IMR-90 (cell line): ENCODE measurements at regions not wholly inside any gene's neighbourhood (a gene's known extent, or its start where the extent isn't known, plus 50 kb on each side); places are given as distances from the start of the nearest gene placed in this dataset.

ENCODE experiments used
- ATAC-seq: fragments of 200-7000 bp; cut with Tn5 transposase; 2 replicates; pipeline ENCODE4 v1.9.1; 2020; ENCODE audit warnings: low read depth, mild to moderate bottlenecking, moderate library complexity
- BruUV-seq: library from RNA; stranded (reverse); fragments of 400-500 nt; replicated peaks from 2 replicates; lab custom pipeline; 2021; lab: Mats Ljungman, UMichigan
- CTCF ChIA-PET: fragments of 300-600 bp; formaldehyde crosslinking; extraction: SDS; loops from one replicate; lab custom pipeline; 2021; ENCODE audit warnings: antibody characterized with exemption; lab: Yijun Ruan, JAX
- POLR2A ChIA-PET: fragments of 300-600 bp; sonication (Branson Sonifier 250); formaldehyde crosslinking; loops from one replicate; lab custom pipeline; 2022; ENCODE audit warnings: antibody characterized with exemption; ENCODE audit not compliant: unreplicated experiment; lab: Charles Lee
- DNase-seq: peaks from one replicate; pipeline ENCODE4 v3.0.0; 2013
- H2AFZ ChIP-seq: replicated peaks from 2 replicates; pipeline ENCODE3; 2013; ENCODE audit warnings: low read length, mild to moderate bottlenecking; ENCODE audit not compliant: poor library complexity
- H2AK5ac ChIP-seq: 2 replicates; pipeline ENCODE4 v1.6.1; 2013; ENCODE audit warnings: low read depth, low read length, inconsistent platforms
- H2AK9ac ChIP-seq: replicated peaks from 2 replicates; pipeline ENCODE3; 2013; ENCODE audit warnings: mild to moderate bottlenecking, low read depth, low read length, moderate library complexity; ENCODE audit not compliant: poor library complexity
- H2BK120ac ChIP-seq: 2 replicates; pipeline ENCODE4 v1.6.1; 2013; ENCODE audit warnings: low read depth, low read length, inconsistent platforms
- H2BK15ac ChIP-seq: 3 replicates; pipeline ENCODE4 v1.6.1; 2013; ENCODE audit warnings: low read depth, low read length, inconsistent platforms
- H2BK20ac ChIP-seq: 2 replicates; pipeline ENCODE4 v1.6.1; 2013; ENCODE audit warnings: low read depth, mild to moderate bottlenecking, inconsistent platforms, low read length, moderate library complexity
- H2BK5ac ChIP-seq: 2 replicates; pipeline ENCODE4 v1.6.1; 2013; ENCODE audit warnings: mild to moderate bottlenecking, low read depth, low read length, inconsistent platforms; ENCODE audit not compliant: poor library complexity, severe bottlenecking
- H3K14ac ChIP-seq: replicated peaks from 2 replicates; pipeline ENCODE4 v1.6.1; 2013; ENCODE audit warnings: low read depth, low read length, inconsistent platforms
- H3K18ac ChIP-seq: 2 replicates; pipeline ENCODE4 v1.6.1; 2013; ENCODE audit warnings: low read depth, low read length, control low read depth
- H3K23ac ChIP-seq: 2 replicates; pipeline ENCODE4 v1.6.1; 2013; ENCODE audit warnings: low read depth, low read length, inconsistent platforms
- H3K27ac ChIP-seq: 2 replicates; pipeline ENCODE4 v1.5.1; 2013; ENCODE audit warnings: mild to moderate bottlenecking, control low read depth, low read length; ENCODE audit not compliant: insufficient read depth
- H3K27me3 ChIP-seq: 2 replicates; pipeline ENCODE4 v1.6.1; 2013; ENCODE audit warnings: low read length; ENCODE audit not compliant: control insufficient read depth, insufficient read depth
- H3K36me3 ChIP-seq: 2 replicates; pipeline ENCODE4 v1.6.1; 2013; ENCODE audit warnings: low read length, mixed read lengths; ENCODE audit not compliant: control insufficient read depth, insufficient read depth
- H3K4ac ChIP-seq: 2 replicates; pipeline ENCODE4 v1.6.1; 2013; ENCODE audit warnings: low read depth, low read length, inconsistent platforms
- H3K4me1 ChIP-seq: 2 replicates; pipeline ENCODE4 v1.6.1; 2013; ENCODE audit warnings: low read length, mixed read lengths; ENCODE audit not compliant: control insufficient read depth, insufficient read depth
- H3K4me2 ChIP-seq: 2 replicates; pipeline ENCODE4 v1.6.1; 2013; ENCODE audit warnings: low read depth, mild to moderate bottlenecking, control low read depth, low read length, moderate library complexity
- H3K4me3 ChIP-seq: 2 replicates; pipeline ENCODE4 v1.5.1; 2013; ENCODE audit warnings: low read depth, mild to moderate bottlenecking, control low read depth, low read length, moderate library complexity; ENCODE audit not compliant: insufficient read depth
- H3K56ac ChIP-seq: 2 replicates; pipeline ENCODE4 v1.6.1; 2013; ENCODE audit warnings: low read length, inconsistent platforms; ENCODE audit not compliant: insufficient read depth; ENCODE audit errors: extremely low read depth
- H3K79me1 ChIP-seq, 2 experiments: 2 replicates each; pipeline ENCODE4 v1.6.1; 2013; ENCODE audit warnings: low read length in 2 of 2, inconsistent platforms in 1 of 2, low read depth in 1 of 2
- H3K9ac ChIP-seq: 2 replicates; pipeline ENCODE4 v1.6.1; 2013; ENCODE audit warnings: low read depth, low read length, control low read depth
- H3K9me1 ChIP-seq: 2 replicates; pipeline ENCODE4 v1.6.1; 2013; ENCODE audit warnings: low read length, inconsistent platforms; ENCODE audit not compliant: insufficient read depth
- H3K9me3 ChIP-seq: 2 replicates; pipeline ENCODE4 v1.6.1; 2013; ENCODE audit warnings: low read length; ENCODE audit not compliant: control insufficient read depth, insufficient read depth
- H4K20me1 ChIP-seq: 2 replicates; pipeline ENCODE4 v1.6.1; 2013; ENCODE audit warnings: low read length, inconsistent platforms; ENCODE audit not compliant: insufficient read depth
- H4K5ac ChIP-seq: 2 replicates; pipeline ENCODE4 v1.6.1; 2013; ENCODE audit warnings: mild to moderate bottlenecking, low read depth, low read length, control low read depth
- H4K8ac ChIP-seq, 2 experiments: 2 replicates each; pipeline ENCODE4 v1.6.1; 2013; ENCODE audit warnings: low read depth in 2 of 2, low read length in 2 of 2, control low read depth in 1 of 2, inconsistent platforms in 1 of 2
- H4K91ac ChIP-seq: 2 replicates; pipeline ENCODE4 v1.6.1; 2013; ENCODE audit warnings: low read depth, low read length, inconsistent platforms; ENCODE audit not compliant: insufficient read depth
- CEBPB ChIP-seq: IDR thresholded peaks from 2 replicates; pipeline ENCODE4 v1.6.1; 2012; ENCODE audit warnings: low read depth, low read length, improper control_type of control experiment
- CHD1 ChIP-seq: IDR thresholded peaks from 2 replicates; pipeline ENCODE4 v1.6.1; 2012; ENCODE audit warnings: low read depth, low read length, improper control_type of control experiment
- CTCF ChIP-seq: conservative IDR thresholded peaks from 2 replicates; pipeline ENCODE4 v1.5.1; 2012; ENCODE audit warnings: mild to moderate bottlenecking, low read depth, low read length, improper control_type of control experiment
- ELK1 ChIP-seq: fragments of 150-350 bp; IDR thresholded peaks from 2 replicates; pipeline ENCODE4 v1.6.1; 2016; ENCODE audit warnings: low read depth, mild to moderate bottlenecking, low read length, moderate library complexity, borderline replicate concordance
- FOS ChIP-seq: fragments of 150-350 bp; IDR thresholded peaks from 2 replicates; pipeline ENCODE4 v1.6.1; 2016; ENCODE audit warnings: low read depth, low read length
- MAFK ChIP-seq: IDR thresholded peaks from 2 replicates; pipeline ENCODE4 v1.6.1; 2012; ENCODE audit warnings: low read depth, low read length, improper control_type of control experiment
- MAZ ChIP-seq: IDR thresholded peaks from 2 replicates; pipeline ENCODE4 v1.6.1; 2012; ENCODE audit warnings: low read depth, mild to moderate bottlenecking, low read length, improper control_type of control experiment, moderate library complexity, borderline replicate concordance
- MXI1 ChIP-seq: IDR thresholded peaks from 2 replicates; pipeline ENCODE4 v1.6.1; 2012; ENCODE audit warnings: low read depth, mild to moderate bottlenecking, low read length, moderate library complexity, borderline replicate concordance
- NFE2L2 ChIP-seq: fragments of 150-350 bp; IDR thresholded peaks from 2 replicates; pipeline ENCODE4 v1.6.1; 2016; ENCODE audit warnings: low read depth, mild to moderate bottlenecking, low read length
- POLR2A ChIP-seq: IDR thresholded peaks from 2 replicates; pipeline ENCODE4 v1.6.1; 2012; ENCODE audit warnings: mild to moderate bottlenecking, low read depth, low read length
- RCOR1 ChIP-seq: IDR thresholded peaks from 2 replicates; pipeline ENCODE4 v1.6.1; 2012; ENCODE audit warnings: mild to moderate bottlenecking, low read length, improper control_type of control experiment; ENCODE audit not compliant: insufficient replicate concordance
- RFX5 ChIP-seq: IDR thresholded peaks from 2 replicates; pipeline ENCODE4 v1.8.0; 2012; ENCODE audit warnings: low read depth, mild to moderate bottlenecking, low read length, moderate library complexity
- SMC3 ChIP-seq: fragments of 150-350 bp; IDR thresholded peaks from 2 replicates; pipeline ENCODE4 v1.6.1; 2016; ENCODE audit warnings: low read depth, mild to moderate bottlenecking, antibody characterized with exemption, low read length, moderate library complexity
- dilution Hi-C: fragments of 300-500 bp; cut with HindIII; formaldehyde crosslinking; loops from one replicate; pipeline ENCODE4 v1.14.3; 2018; ENCODE audit warnings: low sequenced_read_pairs; ENCODE audit not compliant: unreplicated experiment
- in situ Hi-C: fragments of 300-500 bp; cut with MboI; formaldehyde crosslinking; loops from 3 replicates; pipeline ENCODE4 v1.14.3; 2019; ENCODE audit warnings: low sequenced_read_pairs, inconsistent platforms, mixed read lengths
- intact Hi-C: fragments of 100-400 bp; cut with micrococcal nuclease; formaldehyde crosslinking; loops from 2 replicates; pipeline ENCODE4 v1.10.0; 2022

- Histone ChIP-seq H2BK5ac (no peak overlapping the region), H2BK120ac (no peak overlapping the region), H2AK9ac (no peak overlapping the region), H3K27me3 (no peaks in the 10 kb centered on the region), H2BK15ac (no peak overlapping the region; the same call in 2 of the 3 replicates), H2AK5ac (no peak overlapping the region), H3K9me1 (no peaks in the 10 kb centered on the region), H4K91ac (no peak overlapping the region), H3K23ac (no peak overlapping the region), H2AFZ (no peak overlapping the region), H3K36me3 (no peaks in the 10 kb centered on the region), H3K27ac (no peak overlapping the region), H4K8ac (no peak overlapping the region), H3K4me2 (no peak overlapping the region), H4K5ac (no peak overlapping the region), H3K9me3 (no peaks in the 10 kb centered on the region), H3K56ac (no peak overlapping the region), H2BK20ac (no peak overlapping the region), H3K4me3 (no peak overlapping the region), H3K4ac (no peak overlapping the region), H3K4me1 (peaks cover 2% of the 10 kb centered on the region; the same call in 1 of the 2 replicates), H4K20me1 (no peaks in the 10 kb centered on the region), H3K14ac (no peak overlapping the region), H3K79me1 (no peaks in the 10 kb centered on the region), H3K18ac (no peak overlapping the region), H3K9ac (no peak overlapping the region)
- BruUV-seq: no TSS peak
- DNase-seq: no peak
- POLR2A ChIA-PET: no interaction called here
- ATAC-seq: no peak
- intact Hi-C loops (no loop called here), in situ Hi-C loops (no loop called here), dilution Hi-C loops (no loop called here)
- CTCF ChIA-PET: interaction anchor here (0.5 to 0.9 kb wide), 2 partner anchors 168 to 208 kb away, joined by 3 read pairs; no protein-coding TSS in a partner anchor
- no peak for TF ChIP-seq POLR2A
- no peak for TF ChIP-seq RCOR1
- no peak for TF ChIP-seq FOS
- no peak for TF ChIP-seq CHD1
- TF ChIP-seq MAFK: no peak
- no peak for TF ChIP-seq ELK1
- no peak for TF ChIP-seq SMC3
- TF ChIP-seq RFX5: no peak
- TF ChIP-seq NFE2L2: no peak
- TF ChIP-seq CTCF: no peak
- TF ChIP-seq CEBPB: no peak
- no peak for TF ChIP-seq MXI1
- no peak for TF ChIP-seq MAZ
These were observed 415.6 kb upstream of the TNC start for GRCh38 chr9:115533511-115533910.
